ENCODE measurements at regions not wholly inside any gene's neighbourhood (a gene's known extent, or its start where the extent isn't known, plus 50 kb on each side); places are given as distances from the start of the nearest gene placed in this dataset.

- Histone ChIP-seq H3K4me1 (ENCODE audit: control insufficient read depth, insufficient read depth, low read length) (peaks cover 6% of the 10 kb centered on the region), H2AK9ac (replicated peaks; ENCODE audit: low read depth, low read length, poor library complexity) (no peak overlapping the region), H3K4me3 (ENCODE audit: insufficient read depth, low read depth, low read length) (no peak overlapping the region), H3K4ac (ENCODE audit: low read depth, low read length) (no peak overlapping the region), H2BK5ac (ENCODE audit: low read depth, low read length, poor library complexity, severe bottlenecking) (no peak overlapping the region), H2BK20ac (ENCODE audit: low read depth, low read length) (no peak overlapping the region), H3K4me2 (ENCODE audit: low read depth, low read length) (no peak overlapping the region), H4K91ac (ENCODE audit: insufficient read depth, low read depth, low read length) (no peak overlapping the region), H3K56ac (ENCODE audit: extremely low read depth, insufficient read depth, low read length) (no peak overlapping the region), H3K27ac (ENCODE audit: insufficient read depth, low read length) (no peak overlapping the region), H3K27me3 (ENCODE audit: control insufficient read depth, insufficient read depth, low read length) (peaks cover 3% of the 10 kb centered on the region; the same call in 1 of the 2 replicates), H4K8ac (ENCODE audit: low read depth in 2 of 2, low read length in 2 of 2) (no peak overlapping the region), H3K23ac (ENCODE audit: low read depth, low read length) (no peak overlapping the region), H2BK15ac (ENCODE audit: low read depth, low read length) (no peak overlapping the region), H2AFZ (replicated peaks; ENCODE audit: low read length, poor library complexity) (peak overlapping the region; percentile 13), H3K9ac (ENCODE audit: low read depth, low read length) (no peak overlapping the region), H4K20me1 (ENCODE audit: insufficient read depth, low read length) (no peaks in the 10 kb centered on the region; the same call in 1 of the 2 replicates), H3K9me1 (ENCODE audit: insufficient read depth, low read length) (peaks cover 8% of the 10 kb centered on the region), H3K79me1 (ENCODE audit: low read depth in 1 of 2, low read length in 2 of 2) (no peaks in the 10 kb centered on the region), H2BK120ac (ENCODE audit: low read depth, low read length) (no peak overlapping the region), H4K5ac (ENCODE audit: low read depth, low read length) (no peak overlapping the region), H3K9me3 (ENCODE audit: control insufficient read depth, insufficient read depth, low read length) (no peaks in the 10 kb centered on the region), H3K14ac (replicated peaks; ENCODE audit: low read depth, low read length) (no peak overlapping the region), H2AK5ac (ENCODE audit: low read depth, low read length) (no peak overlapping the region), H3K36me3 (ENCODE audit: control insufficient read depth, insufficient read depth, low read length) (no peaks in the 10 kb centered on the region), H3K18ac (ENCODE audit: low read depth, low read length) (no peak overlapping the region)
- in situ Hi-C loops (cut with MboI; ENCODE audit: low sequenced_read_pairs), result no loop called here
- BruUV-seq (replicated peaks), result no TSS peak
- peak; percentile 42; the same call in 1 of the 2 replicates for TF ChIP-seq USF2 (IDR thresholded peaks at IDR 0.05; ENCODE audit: low read depth, low read length)
- TF ChIP-seq FOS (IDR thresholded peaks at IDR 0.05; ENCODE audit: low read depth, low read length), result no peak
- no peak for TF ChIP-seq RFX5 (IDR thresholded peaks at IDR 0.05; ENCODE audit: low read depth, low read length)
- no peak for TF ChIP-seq BHLHE40 (IDR thresholded peaks at IDR 0.05; ENCODE audit: low read depth, low read length)
- POLR2A ChIA-PET (ENCODE audit: unreplicated experiment), result no interaction called here
- CTCF ChIA-PET, result no interaction called here
- WGBS, 2 experiments (ENCODE audit: extremely low coverage in 2 of 2, insufficient read length in 1 of 2), result 69% methylated on average over 17 of the region's 25 CpGs; no CpG with 5 or more reads in 1 of the 2 experiments
- intact Hi-C loops (cut with micrococcal nuclease), result no loop called here
- DNase-seq, result no peak
- dilution Hi-C loops (cut with HindIII; ENCODE audit: low sequenced_read_pairs, unreplicated experiment), result no loop called here
- ATAC-seq (ENCODE audit: low read depth), result no peak
These were observed 110.2 kb upstream of the GPC1 start for GRCh38 chr2:240325016-240326007.

All from IMR-90 (cell line).